ENCODE measurements at regions not wholly inside any gene's neighbourhood (a gene's known extent, or its start where the extent isn't known, plus 50 kb on each side); places are given as distances from the start of the nearest gene placed in this dataset.

DNA sequence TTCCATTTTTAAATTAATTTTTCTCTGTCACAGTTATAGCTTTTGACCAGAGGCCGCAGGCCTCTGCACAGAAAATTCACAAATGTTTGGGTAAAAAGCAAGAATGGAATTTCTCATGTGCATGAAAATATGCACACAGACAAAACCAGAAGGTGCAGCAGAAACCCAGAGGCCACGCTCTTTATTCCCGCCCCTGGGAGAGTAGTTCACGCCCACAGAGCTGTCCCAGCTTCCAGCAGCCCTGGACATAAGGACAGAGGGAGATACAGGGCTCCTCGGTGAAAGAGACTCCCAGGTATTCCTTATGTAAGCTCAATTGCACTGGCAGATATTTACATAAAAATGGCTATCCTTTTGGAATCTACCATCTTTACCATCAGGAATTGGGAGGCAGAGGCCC lies 245.2 kb upstream of the NFE2L3 start:
- H3K27ac Mint-ChIP-seq, result no peak overlapping the region
- peaks cover 8% of the 10 kb centered on the region for H3K4me1 Mint-ChIP-seq
- H3K9me3 Mint-ChIP-seq, result no peaks in the 10 kb centered on the region
- ATAC-seq (no peak), DNase-seq (no peak)
- no peak overlapping the region for H3K4me3 Mint-ChIP-seq
- no peaks in the 10 kb centered on the region for H3K27me3 Mint-ChIP-seq

DNA sequence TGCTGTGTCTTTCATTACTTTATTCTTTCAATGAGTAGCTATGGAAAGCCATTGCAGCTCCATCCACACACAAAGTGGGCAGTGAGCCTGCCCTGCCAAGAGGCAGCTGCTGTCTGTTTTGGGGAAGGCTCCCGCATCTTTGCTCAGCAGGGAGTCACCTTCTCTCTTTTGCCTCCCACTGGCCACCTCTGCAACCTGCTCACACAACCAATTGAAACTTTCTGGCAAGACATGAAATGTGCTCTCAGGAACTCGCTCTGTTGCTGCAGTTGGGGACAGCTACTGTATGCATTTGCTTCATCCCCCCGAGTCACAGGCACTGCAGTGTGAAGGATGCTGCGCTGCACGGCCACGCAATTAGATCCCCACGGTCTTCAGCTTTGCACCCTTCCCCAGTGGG lies 244.8 kb upstream of the NFE2L3 start:
- Mint-ChIP-seq H3K27me3 (no peaks in the 10 kb centered on the region), H3K9me3 (no peaks in the 10 kb centered on the region), H3K27ac (no peak overlapping the region), H3K4me1 (peaks cover 8% of the 10 kb centered on the region), H3K4me3 (no peak overlapping the region)
- DNase-seq, result no peak
- ATAC-seq, result no peak

DNA sequence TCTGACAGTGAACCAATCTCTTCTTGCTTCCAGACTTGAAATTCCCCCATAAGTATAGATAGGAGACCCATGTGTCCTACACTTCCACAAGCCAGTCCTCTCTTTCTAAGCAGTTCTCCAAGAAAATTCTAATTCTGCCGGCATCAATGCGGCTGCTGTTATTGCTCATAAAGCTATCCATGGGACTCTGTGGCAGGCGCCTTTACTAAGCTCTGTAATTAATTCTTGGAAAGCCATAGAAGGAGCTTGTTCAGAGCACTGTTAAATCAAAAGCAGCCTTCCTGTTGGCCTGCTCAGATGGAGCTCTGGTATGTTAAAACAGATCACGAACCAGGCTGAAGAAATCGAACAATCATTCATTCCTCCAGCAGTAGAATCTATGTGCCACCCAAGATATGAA lies 244.3 kb upstream of the NFE2L3 start:
- H3K27ac Mint-ChIP-seq, result no peak overlapping the region
- DNase-seq (no peak), ATAC-seq (no peak)
- no peaks in the 10 kb centered on the region for H3K27me3 Mint-ChIP-seq
- H3K9me3 Mint-ChIP-seq, result no peaks in the 10 kb centered on the region
- H3K4me1 Mint-ChIP-seq, result peaks cover 8% of the 10 kb centered on the region
- no peak overlapping the region for H3K4me3 Mint-ChIP-seq

DNA sequence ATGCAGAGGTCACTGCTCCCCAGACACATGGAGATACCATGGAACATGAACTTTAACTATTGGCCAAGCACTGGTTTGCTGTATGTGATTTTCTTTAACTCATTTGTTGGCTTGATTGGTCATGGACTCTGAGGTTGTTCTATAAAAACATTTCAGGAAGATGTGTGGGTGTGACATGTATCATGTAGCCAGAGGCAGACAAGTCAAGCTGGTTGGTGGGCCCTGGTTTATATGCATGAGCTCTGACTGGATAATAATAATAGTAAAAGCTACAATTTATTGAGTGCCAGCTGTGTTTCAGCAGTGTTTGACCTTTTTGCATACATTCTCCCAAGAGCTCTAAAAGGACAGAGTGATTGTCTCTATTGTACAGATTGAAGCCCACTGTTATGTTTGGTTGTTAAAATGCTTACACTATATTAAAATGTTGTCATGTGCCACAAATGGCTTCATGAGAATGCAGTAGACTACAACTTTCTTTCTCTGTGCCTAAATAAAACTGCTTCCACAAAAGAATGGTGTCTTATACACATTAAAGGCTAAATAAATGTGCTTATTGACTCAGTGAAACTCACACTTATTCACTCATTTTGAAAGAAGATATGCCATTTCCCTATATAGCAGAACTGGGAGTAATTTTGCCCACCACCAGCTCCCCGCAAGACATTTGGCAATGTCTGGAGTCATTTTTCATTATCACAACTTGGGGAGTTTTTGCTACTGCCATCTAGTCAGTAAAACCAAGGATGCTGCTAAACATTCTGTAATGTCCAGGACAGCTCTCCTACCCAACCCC lies 243.6 kb upstream of the NFE2L3 start:
- H3K4me3 Mint-ChIP-seq, result no peak overlapping the region
- DNase-seq, result no peak
- H3K4me1 Mint-ChIP-seq, result peaks cover 8% of the 10 kb centered on the region
- no peak for ATAC-seq
- no peaks in the 10 kb centered on the region for H3K27me3 Mint-ChIP-seq
- no peak overlapping the region for H3K27ac Mint-ChIP-seq
- H3K9me3 Mint-ChIP-seq, result no peaks in the 10 kb centered on the region

DNA sequence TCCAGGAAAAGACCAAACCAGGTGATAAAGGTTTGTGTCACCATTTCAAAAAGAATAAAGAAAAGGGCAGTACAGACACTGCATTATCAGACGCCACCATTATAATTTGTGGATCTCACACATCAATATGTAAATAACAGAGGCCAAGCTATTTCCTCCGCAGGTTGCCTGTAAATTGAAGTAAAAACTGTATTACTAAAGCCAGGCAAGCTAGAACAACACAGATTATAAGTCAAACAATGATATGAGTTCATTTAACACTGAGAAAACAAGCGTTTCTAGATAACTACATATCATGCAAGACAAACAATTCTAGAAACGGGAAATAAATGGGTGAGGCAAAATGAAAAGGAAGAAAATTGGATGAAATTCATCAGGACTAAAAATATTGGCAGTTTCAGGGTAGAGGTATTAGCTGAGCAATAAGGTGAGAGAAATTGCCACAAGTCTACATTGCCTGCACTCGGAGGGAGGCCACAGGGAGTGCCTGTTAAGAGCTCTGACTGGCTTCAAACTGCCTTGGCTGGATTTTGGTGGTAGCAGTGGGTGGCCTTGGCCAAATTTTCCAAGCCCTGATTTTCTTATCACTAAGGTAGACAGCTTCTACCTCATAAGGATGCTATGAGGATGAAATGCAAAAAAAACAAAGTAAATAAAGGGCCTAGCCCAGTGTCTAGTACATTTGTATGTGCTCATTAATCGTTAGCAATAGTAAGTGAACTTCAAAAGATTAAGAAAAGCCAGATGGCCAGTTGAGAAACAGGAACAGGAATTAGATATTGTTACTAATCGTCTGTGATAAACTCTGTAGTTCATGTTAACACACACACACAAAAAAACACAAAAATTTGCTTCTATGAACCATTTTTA lies 240.0 kb upstream of the NFE2L3 start:
- DNase-seq (no peak), ATAC-seq (no peak)
- H3K27me3 Mint-ChIP-seq, result no peaks in the 10 kb centered on the region
- no peaks in the 10 kb centered on the region for H3K4me1 Mint-ChIP-seq
- H3K4me3 Mint-ChIP-seq, result no peak overlapping the region
- no peak overlapping the region for H3K27ac Mint-ChIP-seq
- H3K9me3 Mint-ChIP-seq, result peaks cover 0 to 6% of the 10 kb centered on the region in 2 donors

- DNase-seq, result no peak
- Mint-ChIP-seq H3K27me3 (no peaks in the 10 kb centered on the region), H3K9me3 (peaks cover 14 to 22% of the 10 kb centered on the region in 2 donors)
Measured at GRCh38 chr7:25913598-25914224, 238.3 kb upstream of the NFE2L3 start.

GRCh38 chr7:25918731-25919130 lies 233.3 kb upstream of the NFE2L3 start:
- ATAC-seq (no peak), DNase-seq (no peak)
- peaks cover 19% of the 10 kb centered on the region for H3K27me3 Mint-ChIP-seq
- H3K4me3 Mint-ChIP-seq, result no peak overlapping the region
- no peaks in the 10 kb centered on the region for H3K4me1 Mint-ChIP-seq
- no peak overlapping the region for H3K27ac Mint-ChIP-seq
- peaks cover 22 to 25% of the 10 kb centered on the region in 2 donors for H3K9me3 Mint-ChIP-seq

More at GRCh38 chr7:25913598-25914224, 238.3 kb upstream of the NFE2L3 start:
- Mint-ChIP-seq H3K27ac (no peak overlapping the region), H3K4me3 (no peak overlapping the region), H3K4me1 (no peaks in the 10 kb centered on the region)
- no peak for ATAC-seq

DNA sequence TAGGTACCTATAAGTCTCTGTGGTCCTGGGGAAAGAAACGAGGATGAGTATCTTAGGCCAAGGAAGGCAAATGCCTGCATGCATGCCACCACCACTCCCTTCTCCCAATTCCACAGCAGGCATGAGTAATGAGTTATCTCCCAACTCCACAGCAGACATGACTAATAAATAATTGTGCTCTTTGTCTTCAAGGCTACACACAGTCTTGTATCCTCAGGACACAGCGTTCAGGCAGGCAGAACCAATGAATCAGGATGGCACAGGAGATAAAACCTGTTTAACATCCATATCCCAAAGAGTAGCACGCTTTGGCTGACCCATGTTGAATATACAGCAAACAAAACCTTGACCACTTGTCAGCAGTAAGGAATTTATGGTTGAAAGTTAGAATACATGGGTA lies 229.7 kb upstream of the NFE2L3 start:
- Mint-ChIP-seq H3K9me3 (peaks cover 18 to 20% of the 10 kb centered on the region in 2 donors), H3K4me3 (no peak overlapping the region), H3K4me1 (no peaks in the 10 kb centered on the region), H3K27ac (no peak overlapping the region), H3K27me3 (peaks cover 28% of the 10 kb centered on the region)
- DNase-seq (no peak), ATAC-seq (no peak)

GRCh38 chr7:25923741-25924460 lies 228.1 kb upstream of the NFE2L3 start:
- no peak for ATAC-seq
- Mint-ChIP-seq H3K9me3 (peaks cover 1 to 9% of the 10 kb centered on the region in 2 donors), H3K4me3 (no peak overlapping the region), H3K27me3 (peaks cover 30% of the 10 kb centered on the region), H3K4me1 (no peaks in the 10 kb centered on the region), H3K27ac (no peak overlapping the region)
- no peak for DNase-seq

- ATAC-seq (no peak), DNase-seq (no peak)
- H3K27ac Mint-ChIP-seq, result no peak overlapping the region
- no peaks in the 10 kb centered on the region for H3K4me1 Mint-ChIP-seq
- H3K4me3 Mint-ChIP-seq, result no peak overlapping the region
- H3K9me3 Mint-ChIP-seq, result peaks cover 0 to 7% of the 10 kb centered on the region in 2 donors
- peaks cover 26% of the 10 kb centered on the region for H3K27me3 Mint-ChIP-seq
Measured at GRCh38 chr7:25926009-25926408, 226.0 kb upstream of the NFE2L3 start.

GRCh38 chr7:25926451-25926850 lies 225.5 kb upstream of the NFE2L3 start:
- DNase-seq (no peak), ATAC-seq (no peak)
- Mint-ChIP-seq H3K9me3 (peaks cover 0 to 3% of the 10 kb centered on the region in 2 donors), H3K4me1 (no peaks in the 10 kb centered on the region), H3K4me3 (no peak overlapping the region), H3K27me3 (peaks cover 26% of the 10 kb centered on the region), H3K27ac (no peak overlapping the region)

- Mint-ChIP-seq H3K4me1 (no peaks in the 10 kb centered on the region), H3K9me3 (peaks cover 0 to 3% of the 10 kb centered on the region in 2 donors), H3K27me3 (peaks cover 25% of the 10 kb centered on the region), H3K4me3 (no peak overlapping the region), H3K27ac (no peak overlapping the region)
- ATAC-seq, result no peak
- no peak for DNase-seq
Measured at GRCh38 chr7:25926891-25927625, 224.9 kb upstream of the NFE2L3 start.

- no peak for ATAC-seq
Measured at GRCh38 chr7:25927626-25927978, 224.4 kb upstream of the NFE2L3 start.

GRCh38 chr7:25928549-25929330 lies 223.3 kb upstream of the NFE2L3 start:
- Mint-ChIP-seq H3K4me1 (no peaks in the 10 kb centered on the region), H3K9me3 (peaks cover 14 to 15% of the 10 kb centered on the region in 2 donors), H3K4me3 (no peak overlapping the region), H3K27ac (no peak overlapping the region), H3K27me3 (peaks cover 32% of the 10 kb centered on the region)
- ATAC-seq (no peak), DNase-seq (no peak)

More at GRCh38 chr7:25927626-25927978, 224.4 kb upstream of the NFE2L3 start:
- Mint-ChIP-seq H3K9me3 (peaks cover 2 to 3% of the 10 kb centered on the region in 2 donors), H3K27me3 (peaks cover 22% of the 10 kb centered on the region), H3K4me3 (no peak overlapping the region), H3K4me1 (no peaks in the 10 kb centered on the region), H3K27ac (no peak overlapping the region)
- DNase-seq, result no peak
